Hepatocyte (in vitro differentiated cells): ENCODE measurements at regions not wholly inside any gene's neighbourhood (a gene's known extent, or its start where the extent isn't known, plus 50 kb on each side); places are given as distances from the start of the nearest gene placed in this dataset.

Experiments
- DNase-seq: peaks from one replicate; pipeline ENCODE4 v3.0.0-alpha.2; 2016; ENCODE audit warnings: low spot score
- H2AFZ ChIP-seq: fragments of 200-600 bp; sonication (generic); 2 replicates; pipeline ENCODE4 v1.6.0; 2016; ENCODE audit warnings: antibody characterized with exemption, mild to moderate bottlenecking
- H3K27ac ChIP-seq: fragments of 200-600 bp; sonication (generic); 2 replicates; pipeline ENCODE4 v1.5.1; 2016; ENCODE audit warnings: mild to moderate bottlenecking
- H3K27me3 ChIP-seq: fragments of 200-600 bp; sonication (generic); 2 replicates; pipeline ENCODE4 v1.6.1; 2016
- H3K36me3 ChIP-seq: fragments of 200-600 bp; sonication (generic); replicated peaks from 2 replicates; pipeline ENCODE4 v1.5.1; 2016; ENCODE audit warnings: low read depth; ENCODE audit not compliant: insufficient read depth
- H3K4me1 ChIP-seq: fragments of 200-600 bp; sonication (generic); 2 replicates; pipeline ENCODE4 v1.5.1; 2016; ENCODE audit warnings: mild to moderate bottlenecking, moderate library complexity; ENCODE audit not compliant: insufficient read depth
- H3K4me2 ChIP-seq: fragments of 200-600 bp; sonication (generic); 2 replicates; pipeline ENCODE4 v1.6.0; 2016
- H3K4me3 ChIP-seq: fragments of 200-600 bp; sonication (generic); 2 replicates; pipeline ENCODE4 v1.5.1; 2016; ENCODE audit warnings: mild to moderate bottlenecking
- H3K79me2 ChIP-seq: fragments of 200-600 bp; sonication (generic); 2 replicates; pipeline ENCODE4 v1.6.0; 2017; ENCODE audit warnings: mild to moderate bottlenecking
- H3K9me2 ChIP-seq: fragments of 200-600 bp; sonication (generic); replicated peaks from 2 replicates; pipeline ENCODE4 v1.6.0; 2017; ENCODE audit warnings: mild to moderate bottlenecking; ENCODE audit not compliant: insufficient read depth
- H3K9me3 ChIP-seq: fragments of 200-600 bp; sonication (generic); 2 replicates; pipeline ENCODE4 v1.5.1; 2016; ENCODE audit warnings: low read depth, mild to moderate bottlenecking
- H4K20me1 ChIP-seq: fragments of 200-600 bp; sonication (generic); 2 replicates; pipeline ENCODE4 v1.6.0; 2016; ENCODE audit warnings: mild to moderate bottlenecking; ENCODE audit not compliant: insufficient read depth, poor library complexity, severe bottlenecking
- CTCF ChIP-seq: fragments of 200-600 bp; sonication (generic); IDR thresholded peaks from 2 replicates; pipeline ENCODE4 v1.5.1; 2016; ENCODE audit warnings: antibody characterized with exemption, mild to moderate bottlenecking; ENCODE audit not compliant: poor library complexity
- EZH2 ChIP-seq: fragments of 200-600 bp; sonication (generic); IDR thresholded peaks from 2 replicates; pipeline ENCODE4 v1.6.1; 2016; ENCODE audit warnings: antibody characterized with exemption, mild to moderate bottlenecking, borderline replicate concordance
- EZH2phosphoT487 ChIP-seq: fragments of 200-600 bp; sonication (generic); IDR thresholded peaks from one replicate; pipeline ENCODE4 v1.6.1; 2018; ENCODE audit warnings: antibody characterized with exemption, mild to moderate bottlenecking, low read depth, moderate library complexity; ENCODE audit not compliant: unreplicated experiment, severe bottlenecking
- WGBS: methylation state at CpG from one replicate; pipeline ENCODE4 v1.1.6; 2016; ENCODE audit warnings: low lambda C conversion rate; ENCODE audit errors: missing lambda C conversion rate; 5-methylcytosine and 5-hydroxymethylcytosine counted together

DNA sequence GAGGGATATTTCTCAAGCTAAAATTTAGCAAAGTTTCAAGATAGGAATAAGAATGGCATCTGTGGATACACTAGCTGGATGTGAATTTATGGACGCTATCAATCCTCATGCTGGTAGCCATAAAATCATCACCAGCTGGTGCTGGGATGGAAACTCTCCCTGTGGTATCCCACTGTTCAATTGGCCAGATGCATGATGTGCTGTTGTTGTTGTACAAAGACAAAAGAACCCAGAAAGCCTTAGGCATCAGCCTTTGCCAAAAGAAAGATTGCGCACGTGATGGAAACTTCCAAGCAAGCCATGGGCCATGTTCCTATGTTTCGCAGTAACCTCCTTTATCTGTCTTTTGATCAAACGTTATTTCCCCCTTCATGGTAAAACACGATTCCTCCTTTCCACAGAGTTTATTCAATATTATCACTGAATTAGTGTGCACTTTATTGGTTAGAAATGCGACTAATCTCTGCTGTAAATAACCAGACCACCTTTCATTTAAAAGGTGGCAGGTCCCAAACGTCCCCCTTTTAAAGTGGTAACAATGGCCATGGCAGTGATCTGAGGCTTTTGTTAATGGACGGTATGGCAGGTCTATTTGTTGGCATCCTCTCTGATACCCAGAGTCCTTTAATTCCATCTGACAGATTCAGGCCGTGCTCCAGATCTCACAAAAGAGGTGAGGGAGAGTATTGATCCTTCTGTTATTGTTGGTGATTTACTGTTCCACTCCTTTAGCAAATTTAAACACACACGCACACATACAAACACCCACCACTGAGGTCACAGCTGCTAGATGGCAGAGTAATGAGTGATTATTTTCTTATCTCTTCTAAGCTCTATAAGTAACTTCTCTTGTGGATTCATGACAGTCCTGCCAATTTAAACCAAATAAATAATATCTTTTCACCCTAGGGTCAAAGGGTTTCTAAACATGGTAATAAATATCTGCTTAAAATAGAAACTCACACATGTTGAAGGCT, 291.2 kb upstream of the KCNMB2 start:
- Histone ChIP-seq H3K4me1 (peaks cover 4% of the 10 kb centered on the region), H3K9me3 (no peaks in the 10 kb centered on the region), H3K27me3 (no peaks in the 10 kb centered on the region), H3K36me3 (no peaks in the 10 kb centered on the region), H3K9me2 (no peaks in the 10 kb centered on the region), H3K27ac (no peak overlapping the region), H3K4me2 (peak overlapping the region; percentile 6), H3K79me2 (no peaks in the 10 kb centered on the region), H4K20me1 (no peaks in the 10 kb centered on the region), H2AFZ (peak overlapping the region; percentile 1), H3K4me3 (no peak overlapping the region)
- no peak for DNase-seq
- TF ChIP-seq EZH2 = no peak
- TF ChIP-seq EZH2phosphoT487 = no peak
- no peak for TF ChIP-seq CTCF
- 54% methylated on average over 11 of the region's 11 CpGs for WGBS

DNA sequence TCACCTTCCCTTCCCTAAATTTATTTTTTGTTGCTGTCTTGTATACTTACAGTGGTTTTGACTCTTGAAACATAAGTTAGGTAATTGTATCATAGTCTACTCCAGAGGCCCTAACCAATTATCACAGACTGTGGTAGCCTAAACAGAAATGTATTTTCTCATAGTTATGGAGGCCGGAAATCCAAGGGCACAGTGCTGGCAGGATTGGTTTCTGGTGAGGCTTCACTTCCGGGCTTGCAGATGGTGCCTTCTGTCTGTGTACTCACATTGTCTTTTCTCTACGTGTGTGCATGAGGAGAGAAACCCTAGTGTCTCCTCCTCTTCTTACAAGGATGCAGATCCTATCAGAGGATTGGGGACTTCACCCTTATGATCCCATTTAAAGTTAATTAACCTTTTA, 290.2 kb upstream of the KCNMB2 start:
- Histone ChIP-seq H2AFZ (peak overlapping the region; percentile 1), H3K9me2 (no peaks in the 10 kb centered on the region), H3K9me3 (no peaks in the 10 kb centered on the region), H3K4me2 (peak overlapping the region; percentile 6), H3K27me3 (no peaks in the 10 kb centered on the region), H3K27ac (no peak overlapping the region), H3K36me3 (no peaks in the 10 kb centered on the region), H4K20me1 (no peaks in the 10 kb centered on the region), H3K4me1 (peaks cover 4% of the 10 kb centered on the region), H3K4me3 (no peak overlapping the region), H3K79me2 (no peaks in the 10 kb centered on the region)
- TF ChIP-seq EZH2 (no peak), CTCF (no peak), EZH2phosphoT487 (no peak)
- no peak for DNase-seq
- WGBS = 76% methylated on average over 3 of the region's 3 CpGs

GRCh38 chr3:178255315-178255714, 280.9 kb upstream of the KCNMB2 start:
- no peaks in the 10 kb centered on the region for H3K79me2 ChIP-seq
- WGBS = 98% methylated on average over 2 of the region's 2 CpGs
- no peak overlapping the region for H3K4me3 ChIP-seq
- no peak overlapping the region for H3K27ac ChIP-seq
- no peak overlapping the region for H2AFZ ChIP-seq
- H3K36me3 ChIP-seq = no peaks in the 10 kb centered on the region
- TF ChIP-seq CTCF (no peak), EZH2phosphoT487 (no peak), EZH2 (no peak)
- no peaks in the 10 kb centered on the region for H3K9me3 ChIP-seq
- no peak for DNase-seq
- H3K9me2 ChIP-seq = no peaks in the 10 kb centered on the region
- H3K4me1 ChIP-seq = no peaks in the 10 kb centered on the region
- no peaks in the 10 kb centered on the region for H4K20me1 ChIP-seq
- no peak overlapping the region for H3K4me2 ChIP-seq
- H3K27me3 ChIP-seq = no peaks in the 10 kb centered on the region
